HG03442 (cell line): ENCODE measurements at regions not wholly inside any gene's neighbourhood (a gene's known extent, or its start where the extent isn't known, plus 50 kb on each side); places are given as distances from the start of the nearest gene placed in this dataset.
"Not testable (repeated sequence)": the region's sequence is repeated elsewhere in the genome, so short reads cannot be mapped to it uniquely, and the experiment has no call there.

ENCODE experiments used
- ATAC-seq: cut with Tn5 transposase; IDR thresholded peaks from one replicate; pipeline ENCODE4 v1.9.1; 2021; ENCODE audit warnings: mild to moderate bottlenecking, moderate library complexity; ENCODE audit not compliant: unreplicated experiment

DNA sequence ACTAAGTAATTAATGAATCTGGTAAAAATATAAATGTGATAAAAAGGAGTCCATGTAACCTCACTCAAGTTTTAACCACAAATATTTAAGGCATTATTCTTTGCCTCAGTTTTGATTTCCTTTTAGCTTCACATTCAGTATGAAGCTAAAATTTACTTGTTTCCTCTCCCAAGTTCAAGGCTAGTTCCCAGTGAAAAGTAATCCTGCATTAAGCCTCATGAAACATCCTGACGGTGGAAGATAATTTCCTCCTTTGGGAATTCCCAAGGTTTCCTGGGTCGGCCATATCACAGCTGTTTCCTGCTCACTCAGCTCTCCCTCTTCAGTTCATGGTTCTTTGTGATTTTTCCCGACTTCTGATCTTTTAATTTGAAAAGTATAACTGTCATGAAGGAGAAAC lies 1256.8 kb upstream of the FLRT2 start:
- no peak for ATAC-seq

DNA sequence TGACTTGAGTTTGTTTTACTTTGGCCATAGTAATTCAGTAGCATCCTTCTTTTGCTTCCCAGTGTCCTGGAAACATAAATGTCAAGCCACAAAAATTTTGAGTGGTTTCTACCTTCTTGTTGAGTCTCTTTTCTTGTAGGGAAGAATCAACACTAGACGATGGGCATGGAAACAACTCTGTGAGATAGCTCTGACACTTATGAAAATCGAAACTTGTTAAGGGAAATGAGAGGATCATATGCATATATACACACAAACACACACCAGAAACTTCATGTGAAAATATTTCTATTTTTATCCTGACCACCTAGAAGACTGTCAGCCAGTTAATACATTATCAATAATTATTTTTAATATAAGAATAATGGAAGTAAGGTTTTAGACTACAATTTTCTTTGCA lies 1247.3 kb upstream of the FLRT2 start:
- ATAC-seq, result no peak

DNA sequence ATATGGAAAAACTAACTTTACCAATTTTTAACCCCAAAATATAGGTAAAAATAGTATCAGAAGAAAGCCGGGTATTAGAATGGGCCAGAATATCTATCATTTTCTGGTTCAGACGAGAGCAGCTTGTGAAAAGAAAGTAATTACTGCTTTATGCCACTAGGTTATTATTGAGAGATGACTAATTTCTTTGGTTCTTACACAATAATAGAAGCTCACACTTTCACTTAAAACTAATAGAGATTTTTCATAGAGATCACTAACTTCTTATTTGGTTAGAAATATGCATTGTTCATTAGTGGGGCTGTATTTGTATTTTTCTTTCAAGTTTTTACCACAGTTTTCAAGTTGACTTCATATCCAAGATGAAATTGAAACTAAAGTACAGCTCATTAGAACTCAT lies 1241.2 kb upstream of the FLRT2 start:
- no peak for ATAC-seq

DNA sequence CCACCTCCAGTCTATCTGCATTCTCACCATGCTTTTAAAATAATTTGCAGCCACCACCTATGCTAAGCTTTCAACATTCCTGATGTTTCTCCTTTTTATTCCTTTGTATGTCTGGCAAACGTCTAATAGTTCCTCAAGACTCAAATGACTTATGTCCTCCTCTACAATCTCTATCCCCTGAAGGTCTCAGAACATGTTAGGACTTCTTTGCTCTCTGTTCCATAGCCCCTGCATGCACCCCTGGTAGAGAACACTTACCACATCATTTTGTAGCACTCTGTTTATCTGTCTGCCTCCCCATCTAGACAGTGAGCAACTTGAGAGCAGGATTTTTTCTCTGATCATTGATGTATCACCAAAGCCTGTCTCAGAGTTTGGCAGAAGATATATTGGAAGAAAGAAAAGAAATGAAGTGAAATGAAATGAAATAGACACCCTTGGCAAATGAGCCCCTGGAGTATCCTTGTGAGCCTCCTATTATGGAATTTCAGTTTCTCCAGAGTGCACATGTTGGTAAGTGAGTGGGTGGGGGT lies 1231.2 kb upstream of the FLRT2 start:
- ATAC-seq, result no peak

DNA sequence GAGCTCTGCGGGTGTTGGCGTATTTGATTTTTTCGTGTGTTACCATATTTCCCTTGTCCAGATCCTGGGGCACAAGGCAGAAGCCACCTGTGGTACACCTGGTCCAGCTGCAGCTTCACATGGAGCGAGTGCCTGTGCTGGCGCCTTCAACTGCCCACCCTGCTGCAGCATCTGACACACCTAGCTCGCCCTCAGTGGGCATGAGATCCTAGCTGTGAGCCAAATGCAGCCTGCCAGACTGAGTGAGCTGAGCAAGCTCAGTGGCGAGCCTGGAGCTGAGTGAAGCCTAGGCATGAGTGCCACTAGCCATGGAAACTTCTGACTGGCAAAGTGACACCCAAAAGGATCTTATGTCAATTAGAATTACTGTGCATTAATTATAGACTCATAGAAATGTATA lies 1226.8 kb upstream of the FLRT2 start:
- no peak for ATAC-seq

DNA sequence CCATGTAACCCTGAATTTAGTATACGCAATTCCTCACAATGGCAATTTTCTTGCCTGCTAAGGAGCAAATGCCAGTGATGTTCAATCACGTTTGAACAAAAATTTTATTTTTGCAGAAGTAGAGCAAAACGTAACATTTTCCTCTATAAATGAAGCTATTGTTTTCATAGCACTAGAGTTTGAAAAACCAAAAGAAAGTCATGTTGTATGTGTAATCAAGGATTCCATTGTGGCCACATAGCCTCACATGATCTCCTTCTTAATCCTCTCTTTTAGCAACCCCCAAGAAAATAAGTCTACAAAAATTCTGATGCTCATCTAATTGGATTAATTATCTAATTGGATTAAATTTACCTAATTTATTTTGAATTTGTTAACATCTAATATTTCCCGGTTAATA lies 1217.4 kb upstream of the FLRT2 start:
- ATAC-seq, result no peak

DNA sequence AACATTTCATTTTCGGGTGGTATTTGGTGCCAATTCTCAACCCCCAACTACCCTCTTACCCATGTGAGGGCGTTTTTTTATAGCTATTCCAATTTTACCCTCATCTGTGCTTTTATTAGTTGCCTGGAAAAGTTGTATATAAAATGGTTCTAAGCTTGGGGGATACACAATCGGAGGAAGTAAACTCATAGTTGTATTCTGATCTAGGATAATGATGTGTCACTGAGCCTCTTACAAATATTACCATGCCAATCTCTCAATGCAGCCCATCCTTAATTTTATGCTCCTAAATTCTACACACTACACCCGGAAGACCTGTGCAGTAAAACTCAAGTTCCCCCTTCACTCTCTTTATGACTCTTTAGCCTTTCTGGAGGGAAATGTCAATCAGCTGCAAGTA lies 1206.5 kb upstream of the FLRT2 start:
- no peak for ATAC-seq

DNA sequence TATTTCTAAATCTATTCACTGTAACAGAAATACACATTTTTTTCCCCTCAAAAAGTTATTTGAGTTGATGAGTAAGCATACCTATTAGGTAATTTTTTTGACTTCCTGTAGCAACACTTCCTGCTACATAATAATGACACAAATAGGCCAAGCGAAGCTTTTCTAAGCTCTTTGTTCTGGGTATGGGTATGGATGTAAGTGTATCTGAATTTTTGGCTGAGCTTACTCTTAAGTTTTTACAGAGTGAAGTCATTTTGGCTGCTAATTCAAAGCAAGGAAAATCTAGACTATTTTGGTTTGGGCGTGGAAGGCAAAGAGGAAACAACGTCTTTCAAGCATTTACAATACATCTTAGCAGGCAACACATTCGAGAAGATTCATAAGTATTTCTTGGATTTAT lies 1206.0 kb upstream of the FLRT2 start:
- no peak for ATAC-seq

DNA sequence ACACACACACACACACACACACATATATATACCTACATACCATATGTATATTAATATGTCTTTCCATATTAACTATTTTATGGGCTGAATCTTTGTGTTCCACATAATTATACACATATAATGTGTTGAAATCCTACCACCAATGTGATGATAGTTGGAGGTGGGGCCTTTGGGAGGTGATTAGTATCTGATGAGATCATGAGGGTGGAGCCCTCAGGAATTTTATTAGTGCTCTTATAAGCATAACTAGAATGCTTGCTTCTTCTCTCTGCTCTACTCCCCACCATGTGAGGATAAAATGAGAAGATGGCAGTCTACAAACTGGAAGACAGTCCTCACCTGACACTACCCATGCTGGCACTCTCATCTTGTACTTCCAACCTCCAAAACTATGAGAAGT lies 1193.5 kb upstream of the FLRT2 start:
- ATAC-seq, result no peak

DNA sequence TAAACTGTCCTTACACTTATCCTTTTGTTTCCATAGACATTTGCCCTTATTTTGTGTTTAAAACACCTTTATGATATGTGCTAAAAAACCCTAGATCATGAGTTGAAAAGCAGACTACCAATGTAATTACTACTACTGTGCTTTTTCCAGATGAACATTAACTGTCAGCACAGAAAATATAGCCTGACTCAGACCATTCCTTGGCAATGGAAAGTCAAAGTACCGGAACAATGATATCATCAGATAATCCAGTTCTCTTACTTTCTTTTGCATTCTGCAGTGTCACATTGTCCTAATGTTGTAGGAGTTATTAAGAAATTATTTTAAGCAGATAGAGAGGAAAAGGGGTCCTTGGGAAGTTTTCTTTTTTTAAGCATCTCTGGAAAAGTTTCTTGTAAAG lies 1189.0 kb upstream of the FLRT2 start:
- ATAC-seq, result no peak

DNA sequence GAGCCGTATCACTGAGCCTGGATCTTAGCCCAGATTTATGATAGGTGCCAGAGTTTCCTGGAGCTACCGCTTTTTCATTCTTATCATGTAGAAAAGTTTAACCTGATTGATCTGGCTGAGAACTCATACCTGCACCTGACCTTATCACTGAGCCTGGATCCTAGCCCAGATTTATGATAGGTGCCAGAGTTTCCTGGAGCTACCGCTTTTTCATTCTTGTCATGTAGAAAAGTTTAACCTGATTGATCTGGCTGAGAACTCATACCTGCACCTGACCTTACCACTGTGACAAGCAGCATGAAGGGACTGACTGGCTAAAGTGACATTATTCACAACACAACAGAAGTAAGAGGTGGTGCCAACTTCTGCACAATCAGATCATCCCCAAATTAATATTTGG lies 1188.1 kb upstream of the FLRT2 start:
- ATAC-seq, result not testable (repeated sequence)

DNA sequence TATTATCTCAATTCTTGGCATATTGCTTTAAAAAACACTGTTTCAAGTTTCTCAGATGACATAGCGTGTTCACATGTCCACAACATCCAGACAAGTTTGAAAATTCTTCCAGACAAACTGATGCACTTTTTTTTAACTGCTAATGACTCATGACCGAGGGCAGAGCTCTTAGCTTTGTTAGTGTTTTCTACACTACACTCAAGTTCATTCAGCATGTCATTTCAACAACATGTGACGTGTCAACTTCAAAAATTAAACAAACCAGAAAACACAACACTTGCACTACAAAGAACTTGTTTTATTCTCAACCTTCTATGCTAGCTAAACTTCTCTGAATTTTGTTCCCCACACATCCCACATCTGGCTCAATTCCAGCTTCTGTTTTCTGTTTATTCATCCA lies 1186.3 kb upstream of the FLRT2 start:
- ATAC-seq, result no peak

DNA sequence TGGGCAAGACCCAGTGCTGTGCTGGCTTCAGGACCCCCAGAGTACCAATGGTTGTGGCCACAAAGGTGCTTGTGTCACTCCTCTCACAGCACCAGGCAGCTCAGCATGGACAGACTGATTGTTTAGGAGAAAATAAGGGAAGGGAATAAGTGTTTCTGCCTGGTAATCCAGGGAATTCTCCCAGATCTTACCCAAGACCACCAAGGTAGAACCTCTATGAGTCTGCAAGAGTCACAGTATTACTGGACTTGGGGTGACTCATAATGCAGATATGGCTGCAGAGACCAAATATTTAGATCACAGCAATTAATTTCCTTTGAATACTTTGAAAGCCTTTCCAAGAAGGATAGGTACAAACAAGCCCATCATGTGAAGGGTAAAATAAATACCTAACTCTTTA lies 1178.3 kb upstream of the FLRT2 start:
- ATAC-seq, result no peak

DNA sequence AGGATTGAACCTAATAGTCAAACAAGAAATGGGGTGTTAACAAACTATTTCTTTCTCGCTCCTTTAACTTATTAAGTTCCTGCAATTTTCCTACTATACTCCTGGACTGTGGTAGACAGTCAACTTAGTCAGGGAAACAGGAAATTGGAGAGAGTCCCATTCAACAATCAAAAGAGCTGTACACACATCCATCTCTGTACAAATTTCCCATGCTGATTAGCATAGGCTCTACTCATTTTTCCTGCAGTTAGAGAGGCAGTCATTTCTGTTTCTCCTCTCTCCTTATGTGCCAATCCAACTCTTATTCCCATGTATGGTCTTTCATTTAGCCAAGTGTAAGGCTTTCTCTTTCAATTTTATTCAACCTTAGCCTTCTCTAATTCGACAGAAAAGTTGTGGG lies 1168.5 kb upstream of the FLRT2 start:
- ATAC-seq, result no peak

DNA sequence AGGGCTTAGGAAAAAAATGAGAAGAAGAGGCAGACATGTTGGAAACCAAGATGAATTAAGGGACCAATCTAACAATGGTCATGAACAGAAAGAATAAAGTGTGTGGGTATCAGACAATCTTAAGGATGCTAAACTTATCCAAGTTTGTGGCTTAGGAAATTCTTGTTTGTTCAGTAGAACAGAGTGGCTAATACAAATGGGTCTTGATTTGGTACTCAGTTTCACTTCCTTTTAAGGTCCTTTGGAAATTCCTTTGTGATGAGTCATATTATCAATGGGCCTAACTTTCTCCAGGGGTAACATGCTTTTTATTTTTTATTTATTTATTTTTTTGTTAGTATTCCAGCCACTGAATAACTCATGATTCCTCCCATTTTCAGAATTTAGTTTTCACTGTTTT lies 1154.7 kb upstream of the FLRT2 start:
- ATAC-seq, result no peak

DNA sequence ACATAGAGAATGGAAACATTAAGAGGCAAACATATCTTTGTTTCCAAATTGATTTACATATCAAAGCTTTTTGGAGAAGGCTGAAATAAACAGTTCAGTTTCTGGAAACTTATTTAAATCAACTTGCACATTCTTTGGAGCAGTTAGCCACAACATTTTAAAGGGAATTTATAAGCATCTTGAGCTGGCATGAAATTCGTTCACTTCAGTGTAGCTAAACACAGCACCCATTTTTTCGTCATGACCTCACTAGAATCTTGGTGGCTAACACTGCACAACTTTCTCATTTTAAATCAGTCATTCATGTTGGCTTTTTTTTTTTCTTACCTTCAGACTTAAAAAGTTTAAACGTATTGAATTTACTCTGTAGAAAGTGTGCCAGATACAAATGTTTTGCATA lies 1139.9 kb upstream of the FLRT2 start:
- ATAC-seq, result no peak

DNA sequence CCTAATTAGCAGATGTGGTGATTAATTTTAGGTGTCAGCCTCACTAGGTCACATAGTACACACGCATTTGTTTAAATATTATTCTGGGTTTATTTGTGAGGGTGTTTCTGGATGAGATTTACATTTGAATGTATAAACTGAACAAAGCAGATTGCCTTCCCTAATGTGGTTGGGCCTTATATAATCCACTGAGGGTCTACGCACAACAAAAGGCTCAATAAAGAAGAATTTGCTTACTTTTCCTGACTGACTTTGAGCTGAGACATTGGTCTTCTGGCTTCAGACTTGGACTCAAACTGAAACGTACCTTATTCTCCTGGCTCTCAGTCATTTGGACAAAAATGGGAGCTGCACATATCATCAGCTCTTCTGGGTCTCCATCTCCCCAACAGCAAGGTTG lies 1132.3 kb upstream of the FLRT2 start:
- ATAC-seq, result no peak

DNA sequence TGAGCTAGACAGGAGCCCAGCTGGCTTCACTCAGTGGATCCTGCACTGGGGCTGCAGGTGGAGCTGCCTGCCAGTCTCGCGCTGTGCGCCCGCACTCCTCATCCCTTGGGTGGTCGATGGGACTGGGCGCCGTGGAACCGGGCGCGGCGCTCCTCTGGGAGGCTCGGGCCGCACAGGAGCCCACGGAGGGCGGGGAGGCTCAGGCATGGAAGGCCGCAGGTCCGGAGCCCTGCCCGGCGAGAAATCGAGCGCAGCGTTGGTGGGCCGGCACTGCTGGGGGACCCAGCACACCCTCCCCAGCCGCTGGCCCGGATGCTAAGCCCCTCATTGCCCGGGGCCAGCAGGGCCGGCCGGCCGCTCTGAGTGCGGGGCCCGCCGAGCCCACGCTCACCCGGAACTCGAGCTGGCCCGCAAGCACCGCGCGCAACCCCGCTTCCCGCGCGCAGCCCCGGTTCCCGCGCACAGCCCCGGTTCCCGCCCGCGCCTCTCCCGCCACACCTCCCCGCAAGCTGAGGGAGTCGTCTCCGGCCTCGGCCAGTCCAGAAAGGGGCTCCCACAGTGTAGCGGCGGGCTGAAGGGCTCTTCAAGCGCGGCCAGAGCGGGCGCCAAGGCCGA lies 1130.5 kb upstream of the FLRT2 start:
- ATAC-seq, result no peak

DNA sequence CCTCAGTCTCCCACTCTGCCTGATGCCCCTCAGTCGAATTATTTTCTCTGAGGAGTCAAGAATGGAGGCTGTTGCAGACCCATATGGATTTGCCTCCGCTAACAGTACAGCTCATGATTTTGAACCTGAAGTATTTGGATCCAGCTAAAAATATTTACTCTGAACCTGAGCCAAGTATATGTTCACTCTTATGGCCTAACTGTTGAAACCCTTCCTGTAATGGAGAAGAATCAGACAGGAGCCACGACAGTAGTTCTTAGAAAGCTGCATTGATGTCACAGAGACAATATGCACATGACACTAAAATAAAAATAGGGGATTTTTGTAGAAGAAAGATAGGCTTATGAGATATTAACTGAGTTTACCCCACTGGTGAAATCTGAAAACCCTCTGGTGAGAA lies 1128.3 kb upstream of the FLRT2 start:
- no peak for ATAC-seq

DNA sequence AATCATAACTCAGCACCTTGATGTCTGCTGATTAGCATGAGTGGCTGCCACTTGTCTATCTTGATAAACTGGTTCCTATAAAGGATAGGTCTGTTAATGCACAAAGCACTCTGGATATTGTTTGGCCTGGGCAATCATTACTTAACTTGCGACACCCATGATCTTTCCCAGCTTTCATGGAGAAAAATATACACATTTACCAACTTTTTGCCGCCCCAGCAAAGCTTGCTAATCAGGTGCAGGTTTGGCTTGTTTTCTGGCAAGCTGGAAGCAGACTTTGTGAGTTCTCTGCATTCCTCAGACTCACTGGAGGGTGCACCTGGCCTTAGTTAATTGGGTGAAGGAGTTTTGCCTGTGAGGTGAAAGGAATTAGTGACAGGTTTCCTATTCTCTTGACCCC lies 1126.4 kb upstream of the FLRT2 start:
- ATAC-seq, result no peak

DNA sequence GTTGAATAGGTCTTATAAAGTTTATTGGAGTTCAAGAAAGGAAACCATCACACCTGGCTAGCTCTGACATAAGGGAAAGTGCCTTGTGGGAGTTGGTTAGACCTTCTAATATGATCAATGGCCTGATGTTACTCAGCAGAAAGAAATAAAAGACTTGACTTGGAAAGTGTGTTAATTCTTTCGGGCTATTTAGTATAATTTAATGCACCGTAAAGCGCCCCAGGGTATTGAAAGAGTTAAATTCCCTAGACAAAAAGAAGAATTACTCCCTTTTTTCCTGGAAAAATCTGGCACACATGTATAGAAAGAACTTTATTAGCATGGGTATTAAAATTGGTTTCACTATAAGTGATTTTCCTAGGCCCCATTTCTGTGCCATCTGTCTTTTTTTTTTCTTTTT lies 1125.7 kb upstream of the FLRT2 start:
- ATAC-seq, result no peak

DNA sequence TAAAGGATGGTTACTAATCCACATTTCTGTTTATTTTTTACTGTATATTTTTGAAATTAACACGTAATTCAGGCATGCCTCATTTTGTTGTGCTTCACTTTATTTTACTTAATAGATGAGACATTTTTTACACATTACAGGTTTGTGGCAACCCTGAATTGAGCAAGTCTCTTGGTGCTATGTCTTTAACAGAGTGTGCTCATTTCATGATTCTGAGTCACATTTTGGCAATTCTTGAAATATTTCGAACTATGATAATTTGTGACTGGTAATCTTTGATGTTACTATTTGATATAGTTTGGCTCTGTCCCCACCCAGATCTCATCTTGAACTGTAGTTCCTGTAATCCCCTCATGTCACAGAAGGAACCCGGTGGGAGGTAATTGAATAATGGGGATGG lies 1120.5 kb upstream of the FLRT2 start:
- no peak for ATAC-seq

DNA sequence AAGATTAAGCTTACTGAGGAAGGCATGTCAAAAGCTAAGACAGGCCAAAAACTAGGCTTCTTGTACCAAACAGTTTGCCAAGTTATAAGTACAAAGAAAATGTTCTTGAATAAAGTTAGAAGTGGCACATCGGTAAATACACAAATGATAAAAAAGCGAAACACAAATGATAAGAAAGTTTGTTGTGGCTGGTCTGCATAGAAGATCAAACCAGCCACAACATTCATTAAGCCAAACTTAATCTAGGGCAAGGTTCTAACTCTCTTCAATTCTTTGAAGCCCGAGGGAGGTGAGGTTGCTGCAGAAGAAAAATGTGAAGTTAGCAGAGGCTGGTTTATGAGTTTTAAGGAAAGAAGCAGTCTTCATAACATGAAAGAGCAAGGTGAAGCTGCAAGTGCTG lies 1119.6 kb upstream of the FLRT2 start:
- ATAC-seq, result no peak
